Gastroesophageal sphincter (tissue), 3 donors: ENCODE measurements at regions not wholly inside any gene's neighbourhood (a gene's known extent, or its start where the extent isn't known, plus 50 kb on each side); places are given as distances from the start of the nearest gene placed in this dataset.
"Not testable (repeated sequence)": the region's sequence is repeated elsewhere in the genome, so short reads cannot be mapped to it uniquely, and the experiment has no call there.

ENCODE experiments used
- EP300 ChIP-seq: sonication (generic); formaldehyde crosslinking; IDR thresholded peaks from one replicate; pipeline ENCODE4 v1.6.1; 2017; ENCODE audit warnings: antibody characterized with exemption, mild to moderate bottlenecking
- POLR2AphosphoS5 ChIP-seq: sonication (generic); formaldehyde crosslinking; IDR thresholded peaks from one replicate; pipeline ENCODE4 v1.6.1; 2017; ENCODE audit warnings: antibody characterized with exemption
- TF ChIP-seq, protein P1 (sequence below), 4 experiments: fragments of 200-600 bp in 2 of 4; fragments of 450-650 bp in 2 of 4; sonication (generic) in 1 of 4; IDR thresholded peaks; one replicate each; pipeline ENCODE4 v1.5.1; 2017 to 2019; ENCODE audit warnings: antibody characterized with exemption in 4 of 4, mild to moderate bottlenecking in 2 of 4, moderate library complexity in 2 of 4

DNA sequence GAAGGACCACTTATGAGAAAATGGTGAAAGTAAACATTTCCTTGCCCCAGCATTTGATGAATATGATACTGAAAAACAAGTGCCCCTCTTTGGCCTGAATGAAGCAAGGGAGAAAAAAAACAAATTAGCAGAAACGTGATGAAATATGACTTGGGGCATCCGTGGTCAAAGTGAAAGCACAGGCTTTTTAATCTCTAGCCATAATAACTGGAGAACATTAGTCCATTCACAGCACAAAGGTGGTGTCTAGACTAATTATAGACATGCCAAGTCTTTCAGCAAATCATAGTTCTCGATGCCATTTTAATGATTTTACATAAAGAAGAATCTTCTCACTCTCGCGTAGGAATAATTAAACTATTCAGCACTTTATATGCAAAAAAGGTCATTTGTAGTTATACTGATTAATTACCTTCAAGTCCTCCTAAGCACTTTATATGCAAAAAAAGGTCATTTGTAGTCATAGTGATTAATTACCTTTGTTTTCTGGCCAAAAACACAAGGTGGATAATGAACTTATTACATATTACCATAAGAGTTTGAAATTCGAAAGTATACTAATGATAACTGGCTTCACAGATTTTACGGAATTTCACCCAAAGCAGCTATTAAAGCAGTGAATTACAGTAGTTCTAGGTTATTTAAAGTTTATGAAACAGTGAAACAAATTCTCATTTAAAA lies 121.6 kb downstream of the ZNF22 start:
- TF ChIP-seq EP300, POLR2AphosphoS5: not testable (repeated sequence)
- TF ChIP-seq, protein P1, sequence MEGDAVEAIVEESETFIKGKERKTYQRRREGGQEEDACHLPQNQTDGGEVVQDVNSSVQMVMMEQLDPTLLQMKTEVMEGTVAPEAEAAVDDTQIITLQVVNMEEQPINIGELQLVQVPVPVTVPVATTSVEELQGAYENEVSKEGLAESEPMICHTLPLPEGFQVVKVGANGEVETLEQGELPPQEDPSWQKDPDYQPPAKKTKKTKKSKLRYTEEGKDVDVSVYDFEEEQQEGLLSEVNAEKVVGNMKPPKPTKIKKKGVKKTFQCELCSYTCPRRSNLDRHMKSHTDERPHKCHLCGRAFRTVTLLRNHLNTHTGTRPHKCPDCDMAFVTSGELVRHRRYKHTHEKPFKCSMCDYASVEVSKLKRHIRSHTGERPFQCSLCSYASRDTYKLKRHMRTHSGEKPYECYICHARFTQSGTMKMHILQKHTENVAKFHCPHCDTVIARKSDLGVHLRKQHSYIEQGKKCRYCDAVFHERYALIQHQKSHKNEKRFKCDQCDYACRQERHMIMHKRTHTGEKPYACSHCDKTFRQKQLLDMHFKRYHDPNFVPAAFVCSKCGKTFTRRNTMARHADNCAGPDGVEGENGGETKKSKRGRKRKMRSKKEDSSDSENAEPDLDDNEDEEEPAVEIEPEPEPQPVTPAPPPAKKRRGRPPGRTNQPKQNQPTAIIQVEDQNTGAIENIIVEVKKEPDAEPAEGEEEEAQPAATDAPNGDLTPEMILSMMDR (IDR thresholded peaks at IDR 0.05): not testable (repeated sequence)
